GM12892 (cell line): ENCODE measurements at regions not wholly inside any gene's neighbourhood (a gene's known extent, or its start where the extent isn't known, plus 50 kb on each side); places are given as distances from the start of the nearest gene placed in this dataset.

Experiments used
- DNase-seq: peaks from one replicate; pipeline ENCODE4 v3.0.0; 2011; ENCODE audit not compliant: insufficient read length
- FAIRE-seq: peaks from 2 replicates; lab custom pipeline; 2011; peaks lifted over from hg19 to GRCh38; lab: Jason Lieb, UNC
- POLR2A ChIP-seq: IDR thresholded peaks from 2 replicates; pipeline ENCODE4 v1.6.1; 2011; ENCODE audit warnings: low read depth, low read length, control low read depth
- POLR2AphosphoS5 ChIP-seq: IDR thresholded peaks from 2 replicates; pipeline ENCODE4 v1.6.1; 2011; ENCODE audit warnings: low read depth, low read length, control low read depth
- TAF1 ChIP-seq: IDR thresholded peaks from 2 replicates; pipeline ENCODE4 v1.6.1; 2011; ENCODE audit warnings: low read depth, mild to moderate bottlenecking, control low read depth, low read length, borderline replicate concordance

GRCh38 chr2:7933672-7934071, 748.2 kb upstream of the ID2 start:
- FAIRE-seq (no peak), DNase-seq (no peak)
- TF ChIP-seq TAF1 (no peak), POLR2AphosphoS5 (no peak), POLR2A (no peak)

DNA sequence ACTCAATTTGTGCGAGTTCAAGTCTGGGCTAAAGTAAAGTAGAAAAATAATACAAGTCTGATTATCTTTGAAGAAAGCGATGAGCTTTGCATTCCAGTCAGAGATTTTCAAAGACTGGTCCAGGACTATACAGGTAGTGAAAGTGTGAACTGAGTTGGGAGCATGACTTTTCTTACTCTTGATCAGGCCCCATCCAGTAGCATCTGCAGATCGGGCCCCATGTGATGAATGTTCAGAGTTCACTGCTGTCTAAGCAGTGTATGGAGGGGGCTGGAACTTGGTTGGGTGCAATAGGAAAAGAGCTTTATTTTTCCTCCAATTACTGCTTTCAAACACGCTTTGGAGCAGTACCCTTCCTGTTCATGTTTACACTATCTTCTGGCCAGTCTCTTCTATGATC, 747.4 kb upstream of the ID2 start:
- TF ChIP-seq TAF1 = no peak
- FAIRE-seq (no peak), DNase-seq (no peak)

DNA sequence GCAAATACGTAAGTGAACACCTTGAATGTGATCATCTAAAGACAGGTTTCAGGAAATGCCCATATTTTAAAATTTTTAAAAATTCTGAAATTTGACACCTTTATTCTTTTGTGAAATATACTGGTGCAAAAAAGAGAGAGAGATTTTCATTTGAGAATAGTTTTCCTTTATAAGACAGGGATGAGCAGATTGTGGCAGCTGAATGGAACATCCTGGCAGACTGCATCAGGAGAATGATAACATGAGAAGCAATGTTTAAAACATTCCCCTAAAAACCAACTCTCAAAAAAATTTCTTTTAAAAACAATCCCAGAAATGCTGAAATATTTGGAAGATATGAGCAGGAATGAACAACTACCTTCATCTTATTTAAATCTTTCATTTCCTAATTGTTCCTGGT, 744.8 kb upstream of the ID2 start:
- no peak for DNase-seq
- TF ChIP-seq POLR2AphosphoS5 (no peak), TAF1 (no peak), POLR2A (no peak)
- FAIRE-seq = no peak

DNA sequence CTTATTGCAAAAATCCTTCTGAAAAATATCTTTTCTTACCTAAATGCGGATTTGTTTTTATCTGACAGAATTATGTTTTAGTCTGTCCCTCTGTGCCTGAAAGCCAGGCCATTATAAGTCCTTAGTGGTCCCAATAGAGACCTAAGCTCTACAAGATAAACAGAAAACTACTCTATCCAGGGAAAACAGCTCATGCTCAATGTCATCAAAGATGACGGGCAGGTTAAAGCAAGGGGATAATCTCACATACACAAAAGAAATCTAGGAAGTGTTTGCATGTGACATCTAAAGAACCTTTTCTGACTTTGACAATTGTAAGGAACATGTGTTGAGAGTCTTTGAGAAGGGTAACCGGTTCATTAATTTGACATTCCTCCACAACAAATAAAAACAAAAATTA, 741.1 kb upstream of the ID2 start:
- no peak for DNase-seq
- TF ChIP-seq TAF1 (no peak), POLR2A (no peak), POLR2AphosphoS5 (no peak)
- FAIRE-seq = no peak

GRCh38 chr2:7943446-7943845, 738.4 kb upstream of the ID2 start:
- no peak for FAIRE-seq

GRCh38 chr2:7945026-7945425, 736.8 kb upstream of the ID2 start:
- FAIRE-seq = no peak
- DNase-seq = no peak
- no peak for TF ChIP-seq TAF1
- TF ChIP-seq POLR2A = no peak
- TF ChIP-seq POLR2AphosphoS5 = no peak

More at GRCh38 chr2:7943446-7943845, 738.4 kb upstream of the ID2 start:
- DNase-seq = no peak
- TF ChIP-seq TAF1 (no peak), POLR2A (no peak), POLR2AphosphoS5 (no peak)

- FAIRE-seq (no peak), DNase-seq (no peak)
- TF ChIP-seq POLR2A (no peak), TAF1 (no peak), POLR2AphosphoS5 (no peak)
Observed at GRCh38 chr2:7950035-7950612, 731.7 kb upstream of the ID2 start.

DNA sequence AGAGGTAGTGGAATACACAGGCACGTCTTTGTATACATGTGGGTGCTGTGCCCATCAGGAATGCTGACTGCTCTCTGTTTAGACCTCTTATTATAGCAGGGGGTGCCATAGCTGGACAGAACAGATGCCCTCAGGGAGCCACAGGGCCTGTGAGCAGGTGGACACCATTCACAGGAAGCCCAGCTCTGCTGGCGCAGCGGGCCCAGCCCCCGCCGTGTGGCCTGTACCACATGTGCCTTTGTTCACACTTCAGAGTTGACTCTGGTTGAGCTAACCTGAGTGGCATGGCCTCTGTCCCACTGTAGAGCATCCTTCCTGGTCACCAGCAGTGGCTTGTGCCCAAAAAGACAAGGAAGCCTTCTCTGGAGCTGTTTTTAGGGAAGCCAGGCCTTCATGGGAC, 730.9 kb upstream of the ID2 start:
- DNase-seq (no peak), FAIRE-seq (no peak)
- TF ChIP-seq POLR2A = no peak

- FAIRE-seq = no peak
- TF ChIP-seq POLR2A (no peak), TAF1 (no peak), POLR2AphosphoS5 (no peak)
- no peak for DNase-seq
Observed at GRCh38 chr2:7951490-7951889, 730.4 kb upstream of the ID2 start.

- DNase-seq = no peak
- FAIRE-seq = no peak
- TF ChIP-seq POLR2AphosphoS5 (no peak), POLR2A (no peak), TAF1 (no peak)
Observed at GRCh38 chr2:7952046-7952745, 729.7 kb upstream of the ID2 start.

GRCh38 chr2:7953195-7953594, 728.7 kb upstream of the ID2 start:
- FAIRE-seq = no peak
- no peak for TF ChIP-seq POLR2AphosphoS5
- TF ChIP-seq POLR2A = no peak
- TF ChIP-seq TAF1 = no peak

GRCh38 chr2:7954234-7954633, 727.6 kb upstream of the ID2 start:
- TF ChIP-seq TAF1 (no peak), POLR2AphosphoS5 (no peak), POLR2A (no peak)
- DNase-seq (no peak), FAIRE-seq (no peak)

More at GRCh38 chr2:7953195-7953594, 728.7 kb upstream of the ID2 start:
- no peak for DNase-seq

- TF ChIP-seq POLR2AphosphoS5 = no peak
- TF ChIP-seq POLR2A = no peak
- no peak for TF ChIP-seq TAF1
- DNase-seq (no peak), FAIRE-seq (no peak)
Observed at GRCh38 chr2:7956126-7956689, 725.6 kb upstream of the ID2 start.

- FAIRE-seq (no peak), DNase-seq (no peak)
- TF ChIP-seq POLR2A (no peak), POLR2AphosphoS5 (no peak), TAF1 (no peak)
Observed at GRCh38 chr2:7961550-7961949, 720.3 kb upstream of the ID2 start.
